PC-3 (cell line): ENCODE measurements at regions not wholly inside any gene's neighbourhood (a gene's known extent, or its start where the extent isn't known, plus 50 kb on each side); places are given as distances from the start of the nearest gene placed in this dataset.
A peak's percentile ranks its signal among the peaks of the same experiment; 100 is the strongest.

ENCODE experiments used
- ATAC-seq: fragments of 200-7000 bp; cut with Tn5 transposase; 2 replicates; pipeline ENCODE4 v1.9.1; 2020; ENCODE audit warnings: mild to moderate bottlenecking, moderate library complexity
- BruUV-seq: library from RNA; stranded (reverse); fragments of 400-500 nt; replicated peaks from 2 replicates; lab custom pipeline; 2021; lab: Mats Ljungman, UMichigan
- CTCF ChIA-PET: fragments of 300-600 bp; sonication (Branson Sonifier 250); formaldehyde crosslinking; loops from one replicate; lab custom pipeline; 2022; ENCODE audit warnings: antibody characterized with exemption; lab: Charles Lee
- POLR2A ChIA-PET: fragments of 300-600 bp; sonication (Branson Sonifier 250); formaldehyde crosslinking; loops from one replicate; lab custom pipeline; 2022; ENCODE audit warnings: antibody characterized with exemption; ENCODE audit not compliant: unreplicated experiment; lab: Charles Lee
- DNase-seq: peaks from one replicate; pipeline ENCODE4 v3.0.0-alpha.2; 2015
- H2AFZ ChIP-seq: fragments of 300-600 bp; sonication (generic); 2 replicates; pipeline ENCODE4 v1.6.0; 2016; ENCODE audit warnings: antibody characterized with exemption, low read length
- H3F3A ChIP-seq: fragments of 300-600 bp; sonication (generic); one replicate; pipeline ENCODE4 v1.6.0; 2017; ENCODE audit warnings: antibody characterized with exemption, low read length, control low read depth, mild to moderate bottlenecking; ENCODE audit not compliant: unreplicated experiment
- H3K27ac ChIP-seq: fragments of 300-600 bp; sonication (generic); 2 replicates; pipeline ENCODE4 v1.5.1; 2016; ENCODE audit warnings: mild to moderate bottlenecking, low read length
- H3K27me3 ChIP-seq: fragments of 300-600 bp; sonication (generic); 2 replicates; pipeline ENCODE4 v1.6.1; 2016; ENCODE audit warnings: low read length, mixed read lengths
- H3K36me3 ChIP-seq: fragments of 300-600 bp; sonication (generic); 2 replicates; pipeline ENCODE4 v1.6.1; 2016; ENCODE audit warnings: low read depth, mixed run types, low read length, mixed read lengths
- H3K4me1 ChIP-seq: fragments of 300-600 bp; sonication (generic); 2 replicates; pipeline ENCODE4 v1.5.1; 2016; ENCODE audit warnings: low read length; ENCODE audit not compliant: insufficient read depth
- H3K4me2 ChIP-seq: fragments of 300-600 bp; sonication (generic); 2 replicates; pipeline ENCODE4 v1.6.0; 2016; ENCODE audit warnings: low read length
- H3K4me3 ChIP-seq: fragments of 300-600 bp; sonication (generic); 2 replicates; pipeline ENCODE4 v1.5.1; 2016; ENCODE audit warnings: mild to moderate bottlenecking, low read length, mixed read lengths
- H3K79me2 ChIP-seq: fragments of 300-600 bp; sonication (generic); 2 replicates; pipeline ENCODE4 v1.6.1; 2017; ENCODE audit warnings: low read length, mixed read lengths
- H3K9ac ChIP-seq: fragments of 300-600 bp; sonication (generic); 2 replicates; pipeline ENCODE4 v1.6.0; 2016; ENCODE audit warnings: mild to moderate bottlenecking, low read length
- H3K9me2 ChIP-seq: fragments of 300-600 bp; sonication (generic); replicated peaks from 2 replicates; pipeline ENCODE4 v1.6.1; 2016; ENCODE audit warnings: mixed run types, low read length, mixed read lengths
- H3K9me3 ChIP-seq: fragments of 300-600 bp; sonication (generic); 2 replicates; pipeline ENCODE4 v1.6.1; 2016; ENCODE audit warnings: low read length, mixed read lengths
- H4K20me1 ChIP-seq: fragments of 300-600 bp; sonication (generic); 2 replicates; pipeline ENCODE4 v1.6.1; 2016; ENCODE audit warnings: low read length, mixed read lengths
- CTCF ChIP-seq: fragments of 300-600 bp; sonication (generic); conservative IDR thresholded peaks from 2 replicates; pipeline ENCODE4 v1.5.1; 2017; ENCODE audit warnings: antibody characterized with exemption, low read depth, mild to moderate bottlenecking, low read length
- EZH2 ChIP-seq: fragments of 300-600 bp; sonication (generic); IDR thresholded peaks from one replicate; pipeline ENCODE4 v1.6.1; 2017; ENCODE audit warnings: antibody characterized with exemption, mild to moderate bottlenecking, low read length; ENCODE audit not compliant: unreplicated experiment
- EZH2phosphoT487 ChIP-seq: fragments of 300-600 bp; sonication (generic); IDR thresholded peaks from 2 replicates; pipeline ENCODE4 v1.6.1; 2018; ENCODE audit warnings: mild to moderate bottlenecking, antibody characterized with exemption, low read length, borderline replicate concordance
- intact Hi-C: fragments of 100-400 bp; cut with micrococcal nuclease; formaldehyde crosslinking; loops from 2 replicates; pipeline ENCODE4 v1.9.0; 2023

GRCh38 chr12:124725099-124725498 lies 138.6 kb downstream of the SCARB1 start:
- BruUV-seq, result no TSS peak
- Histone ChIP-seq H3K9me3 (no peaks in the 10 kb centered on the region), H3K9ac (no peak overlapping the region), H3K27me3 (no peaks in the 10 kb centered on the region), H4K20me1 (no peaks in the 10 kb centered on the region), H3K4me3 (no peak overlapping the region), H2AFZ (no peak overlapping the region), H3F3A (no peaks in the 10 kb centered on the region), H3K4me1 (peaks cover 30% of the 10 kb centered on the region), H3K79me2 (no peaks in the 10 kb centered on the region), H3K27ac (no peak overlapping the region), H3K9me2 (no peaks in the 10 kb centered on the region), H3K36me3 (no peaks in the 10 kb centered on the region), H3K4me2 (no peak overlapping the region)
- intact Hi-C loops, result no loop called here
- no peak for DNase-seq
- CTCF ChIA-PET, result no interaction called here
- POLR2A ChIA-PET, result no interaction called here
- TF ChIP-seq EZH2, result no peak
- no peak for TF ChIP-seq EZH2phosphoT487
- TF ChIP-seq CTCF, result no peak
- ATAC-seq, result no peak

- Histone ChIP-seq H3K4me3 (no peak overlapping the region), H3K4me2 (no peak overlapping the region), H3K9me2 (no peaks in the 10 kb centered on the region), H3K36me3 (no peaks in the 10 kb centered on the region), H3K4me1 (peaks cover 29% of the 10 kb centered on the region), H3K27ac (no peak overlapping the region), H3K27me3 (no peaks in the 10 kb centered on the region), H3K79me2 (no peaks in the 10 kb centered on the region), H3K9ac (no peak overlapping the region), H4K20me1 (no peaks in the 10 kb centered on the region), H2AFZ (no peak overlapping the region), H3F3A (no peaks in the 10 kb centered on the region), H3K9me3 (no peaks in the 10 kb centered on the region)
- no peak for TF ChIP-seq EZH2phosphoT487
- ATAC-seq (no peak), DNase-seq (peak; percentile 34)
- ChIA-PET CTCF (no interaction called here), POLR2A (no interaction called here)
- BruUV-seq, result no TSS peak
- intact Hi-C loops, result no loop called here
Measured at GRCh38 chr12:124722878-124723277, 140.8 kb downstream of the SCARB1 start.

DNA sequence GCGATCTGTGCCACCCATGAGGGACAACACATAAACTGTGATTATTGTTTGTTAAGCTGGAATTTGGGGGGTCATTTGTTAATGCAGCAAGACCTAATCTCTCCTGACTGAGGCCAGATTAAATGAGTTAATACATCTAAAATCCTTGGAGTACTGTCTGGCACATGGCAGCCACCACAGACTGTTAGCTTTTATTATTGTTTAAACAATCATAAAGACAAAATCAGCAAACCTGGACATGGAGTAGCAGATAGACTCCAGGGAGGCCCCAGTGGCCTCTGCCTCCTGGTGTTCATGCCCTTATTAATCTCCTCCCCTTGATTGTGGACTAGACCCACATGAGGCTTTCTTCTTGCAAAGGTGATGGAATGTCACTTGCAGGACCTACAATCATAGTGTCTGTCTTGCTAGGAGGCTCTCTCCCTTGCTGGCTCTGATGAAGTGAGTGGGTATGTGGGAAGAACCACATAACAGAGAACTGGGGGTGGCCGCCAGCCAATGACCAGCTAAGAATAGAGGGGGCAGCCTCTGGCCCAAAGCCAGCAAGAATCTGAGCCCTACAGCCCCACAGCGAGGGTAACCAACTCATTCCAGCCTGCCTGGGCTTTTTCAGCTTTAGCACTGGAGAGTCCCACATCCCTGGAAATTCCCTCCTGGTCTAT lies 142.0 kb downstream of the SCARB1 start:
- TF ChIP-seq EZH2 (no peak), CTCF (no peak), EZH2phosphoT487 (no peak)
- Histone ChIP-seq H3K27me3 (no peaks in the 10 kb centered on the region), H3K27ac (no peak overlapping the region), H3F3A (no peaks in the 10 kb centered on the region), H3K4me1 (peaks cover 20% of the 10 kb centered on the region), H3K9me2 (no peaks in the 10 kb centered on the region), H2AFZ (no peak overlapping the region), H4K20me1 (no peaks in the 10 kb centered on the region), H3K79me2 (no peaks in the 10 kb centered on the region), H3K9me3 (no peaks in the 10 kb centered on the region), H3K9ac (no peak overlapping the region), H3K4me3 (no peak overlapping the region), H3K4me2 (no peak overlapping the region), H3K36me3 (no peaks in the 10 kb centered on the region)
- intact Hi-C loops, result loop anchor here (2.0 kb wide), 1 partner anchor 37 kb away; no protein-coding TSS in a partner anchor
- ATAC-seq (no peak), DNase-seq (no peak)
- no TSS peak for BruUV-seq
- ChIA-PET POLR2A (no interaction called here), CTCF (no interaction called here)
